ENCODE measurements at regions not wholly inside any gene's neighbourhood (a gene's known extent, or its start where the extent isn't known, plus 50 kb on each side); places are given as distances from the start of the nearest gene placed in this dataset.

- TF ChIP-seq CTCF (IDR thresholded peaks at IDR 0.05) (no peak), POLR2A (IDR thresholded peaks at IDR 0.05) (no peak)
Measured at GRCh38 chr11:11070976-11071375, 213.1 kb upstream of the ZBED5 start.
